Stimulated activated CD4-positive, alpha-beta T cell treated with anti-CD3 and anti-CD28 coated beads, TNF-alpha, amount 100 ng/mL, for 24 hours (primary cell): ENCODE measurements at regions not wholly inside any gene's neighbourhood (a gene's known extent, or its start where the extent isn't known, plus 50 kb on each side); places are given as distances from the start of the nearest gene placed in this dataset.
"Not testable (repeated sequence)": the region's sequence is repeated elsewhere in the genome, so short reads cannot be mapped to it uniquely, and the experiment has no call there.

Experiments used
- DNase-seq, 3 experiments: peaks; one replicate each; pipeline ENCODE4 v3.0.0-alpha.2; 2020; ENCODE audit warnings: low read depth in 3 of 3

GRCh38 chr14:25551674-25552073 lies 501.7 kb upstream of the STXBP6 start:
- no peak for DNase-seq

GRCh38 chr14:25546826-25547225 lies 496.9 kb upstream of the STXBP6 start:
- no peak for DNase-seq

- no peak for DNase-seq
Measured at GRCh38 chr14:25537846-25538455, 488.0 kb upstream of the STXBP6 start.

- DNase-seq, result no peak
Measured at GRCh38 chr14:25526290-25526689, 476.3 kb upstream of the STXBP6 start.

- no peak for DNase-seq
Measured at GRCh38 chr14:25522926-25523325, 473.0 kb upstream of the STXBP6 start.

- DNase-seq, result no peak
Measured at GRCh38 chr14:25522116-25522515, 472.2 kb upstream of the STXBP6 start.

- DNase-seq, result no peak
Measured at GRCh38 chr14:25521616-25522015, 471.7 kb upstream of the STXBP6 start.

- DNase-seq, result no peak
Measured at GRCh38 chr14:25520821-25521220, 470.9 kb upstream of the STXBP6 start.

- no peak for DNase-seq
Measured at GRCh38 chr14:25518364-25518763, 468.4 kb upstream of the STXBP6 start.

- DNase-seq, result no peak
Measured at GRCh38 chr14:25516838-25517237, 466.9 kb upstream of the STXBP6 start.

GRCh38 chr14:25508845-25509244 lies 458.9 kb upstream of the STXBP6 start:
- no peak for DNase-seq

- DNase-seq, result no peak
Measured at GRCh38 chr14:25501749-25502148, 451.8 kb upstream of the STXBP6 start.

GRCh38 chr14:25488961-25489360 lies 439.0 kb upstream of the STXBP6 start:
- no peak for DNase-seq

GRCh38 chr14:25485381-25485780 lies 435.4 kb upstream of the STXBP6 start:
- no peak for DNase-seq

- no peak for DNase-seq
Measured at GRCh38 chr14:25484906-25485305, 435.0 kb upstream of the STXBP6 start.

GRCh38 chr14:25484235-25484634 lies 434.3 kb upstream of the STXBP6 start:
- DNase-seq, result no peak

GRCh38 chr14:25477316-25478098 lies 427.6 kb upstream of the STXBP6 start:
- no peak for DNase-seq

GRCh38 chr14:25472700-25473099 lies 422.8 kb upstream of the STXBP6 start:
- DNase-seq, result no peak

GRCh38 chr14:25464772-25465171 lies 414.8 kb upstream of the STXBP6 start:
- DNase-seq, result no peak

- no peak for DNase-seq
Measured at GRCh38 chr14:25464078-25464477, 414.1 kb upstream of the STXBP6 start.

GRCh38 chr14:25463480-25463879 lies 413.5 kb upstream of the STXBP6 start:
- no peak for DNase-seq

GRCh38 chr14:25461780-25462179 lies 411.8 kb upstream of the STXBP6 start:
- DNase-seq, result no peak

- no peak for DNase-seq
Measured at GRCh38 chr14:25444381-25444780, 394.4 kb upstream of the STXBP6 start.

- DNase-seq, result not testable (repeated sequence)
Measured at GRCh38 chr14:25440382-25440781, 390.4 kb upstream of the STXBP6 start.
